ENCODE measurements at regions not wholly inside any gene's neighbourhood (a gene's known extent, or its start where the extent isn't known, plus 50 kb on each side); places are given as distances from the start of the nearest gene placed in this dataset.

GRCh38 chrX:150293311-150294013 lies 69.7 kb upstream of the MAMLD1 start:
- Histone ChIP-seq H3K4me2 (ENCODE audit: low read length) (peak overlapping the region; percentile 77), H3F3A (ENCODE audit: low read length, unreplicated experiment) (no peaks in the 10 kb centered on the region), H3K4me3 (ENCODE audit: low read length) (peak overlapping the region; percentile 37; the same call in 1 of the 2 replicates), H3K4me1 (ENCODE audit: insufficient read depth, low read length) (peaks cover 23% of the 10 kb centered on the region), H3K9me2 (replicated peaks; ENCODE audit: low read length) (no peaks in the 10 kb centered on the region), H3K79me2 (ENCODE audit: low read length) (no peaks in the 10 kb centered on the region), H2AFZ (ENCODE audit: low read length) (no peak overlapping the region), H4K20me1 (ENCODE audit: low read length) (no peaks in the 10 kb centered on the region), H3K36me3 (ENCODE audit: low read depth, low read length) (no peaks in the 10 kb centered on the region), H3K27ac (ENCODE audit: low read length) (peak overlapping the region; percentile 63), H3K9ac (ENCODE audit: low read length) (no peak overlapping the region), H3K27me3 (ENCODE audit: low read length) (no peaks in the 10 kb centered on the region), H3K9me3 (ENCODE audit: low read length) (no peaks in the 10 kb centered on the region)
- POLR2A ChIA-PET (ENCODE audit: unreplicated experiment) = no interaction called here
- no peak for TF ChIP-seq CTCF (conservative IDR thresholded peaks at IDR 0.05; ENCODE audit: low read depth, low read length)
- no peak for TF ChIP-seq EZH2 (IDR thresholded peaks at IDR 0.05; ENCODE audit: low read length, unreplicated experiment)
- TF ChIP-seq EZH2phosphoT487 (IDR thresholded peaks at IDR 0.05; ENCODE audit: borderline replicate concordance, low read length) = no peak
- intact Hi-C loops (cut with micrococcal nuclease) = loop anchor here (5.0 kb wide), 1 partner anchor 69 kb away; the partner anchor contains the start of gene MAMLD1
- ATAC-seq = peak; percentile 98
- BruUV-seq (replicated peaks) = no TSS peak
- peak; percentile 75 for DNase-seq
- CTCF ChIA-PET = no interaction called here

DNA sequence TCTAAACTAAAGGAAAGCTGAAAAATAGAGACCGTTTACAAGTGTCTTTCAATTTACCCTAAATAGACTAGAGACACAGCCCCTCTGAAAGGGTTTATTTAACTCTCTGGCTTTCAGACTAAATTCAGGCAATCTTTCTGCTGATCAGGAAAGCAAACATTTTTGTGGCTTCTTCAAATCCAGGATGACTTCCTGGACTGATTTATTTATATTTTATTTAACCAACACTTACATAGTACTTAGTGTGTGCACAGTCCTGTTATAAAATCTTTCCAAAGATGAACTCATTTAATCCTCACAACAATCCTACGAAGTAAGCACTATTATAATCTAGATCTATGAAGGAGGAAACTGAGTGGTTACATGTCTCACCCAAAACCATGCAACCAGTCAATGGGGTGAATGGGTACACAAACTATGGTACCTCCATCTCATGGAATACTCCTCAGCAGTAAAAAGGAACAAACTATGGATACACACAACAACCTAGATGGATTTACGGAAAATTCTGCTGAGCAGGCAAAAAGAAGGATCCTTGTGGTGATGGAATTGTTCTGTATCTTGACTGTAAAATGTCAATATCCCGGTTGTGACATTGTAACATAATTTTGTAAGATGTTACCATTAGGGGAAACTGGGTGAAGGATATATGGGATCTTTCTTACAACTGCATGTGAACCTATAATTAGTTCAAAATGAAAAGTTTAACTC lies 64.1 kb upstream of the MAMLD1 start:
- peaks cover 32% of the 10 kb centered on the region for H3K4me1 ChIP-seq (ENCODE audit: insufficient read depth, low read length)
- no peaks in the 10 kb centered on the region for H3K36me3 ChIP-seq (ENCODE audit: low read depth, low read length)
- H3F3A ChIP-seq (ENCODE audit: low read length, unreplicated experiment) = no peaks in the 10 kb centered on the region
- ChIA-PET POLR2A (ENCODE audit: unreplicated experiment) (no interaction called here), CTCF (no interaction called here)
- intact Hi-C loops (cut with micrococcal nuclease) = no loop called here
- peak; percentile 42 for DNase-seq
- ATAC-seq = peak; percentile 58
- H3K9ac ChIP-seq (ENCODE audit: low read length) = no peak overlapping the region
- no peaks in the 10 kb centered on the region for H3K9me3 ChIP-seq (ENCODE audit: low read length)
- H3K4me2 ChIP-seq (ENCODE audit: low read length) = no peak overlapping the region
- no peaks in the 10 kb centered on the region for H3K79me2 ChIP-seq (ENCODE audit: low read length)
- no peak overlapping the region for H3K27ac ChIP-seq (ENCODE audit: low read length)
- TF ChIP-seq EZH2 (IDR thresholded peaks at IDR 0.05; ENCODE audit: low read length, unreplicated experiment) = no peak
- no peak for TF ChIP-seq CTCF (conservative IDR thresholded peaks at IDR 0.05; ENCODE audit: low read depth, low read length)
- no peak for TF ChIP-seq EZH2phosphoT487 (IDR thresholded peaks at IDR 0.05; ENCODE audit: borderline replicate concordance, low read length)
- no TSS peak for BruUV-seq (replicated peaks)
- no peaks in the 10 kb centered on the region for H3K9me2 ChIP-seq (replicated peaks; ENCODE audit: low read length)
- H3K4me3 ChIP-seq (ENCODE audit: low read length) = no peak overlapping the region
- no peaks in the 10 kb centered on the region for H3K27me3 ChIP-seq (ENCODE audit: low read length)
- no peaks in the 10 kb centered on the region for H4K20me1 ChIP-seq (ENCODE audit: low read length)
- H2AFZ ChIP-seq (ENCODE audit: low read length) = no peak overlapping the region

DNA sequence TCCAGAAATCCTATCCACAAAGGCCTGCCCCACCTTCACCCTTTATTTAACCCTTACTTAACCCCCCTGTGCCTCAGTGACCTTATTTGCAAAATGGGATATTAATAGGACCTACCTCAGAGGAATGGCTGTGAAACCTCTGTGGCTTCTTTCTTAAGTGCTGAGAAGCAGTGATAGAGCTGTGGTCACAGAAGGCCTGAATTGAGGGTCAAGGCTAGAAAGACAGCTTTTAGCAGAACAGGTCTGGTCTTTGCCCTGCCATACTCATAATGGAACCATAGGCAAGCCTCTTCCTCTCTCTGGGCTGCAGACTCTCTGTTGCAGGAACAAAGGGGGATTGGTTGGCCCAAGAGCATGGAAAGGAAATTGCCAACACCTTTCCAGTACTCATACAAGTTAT lies 63.5 kb upstream of the MAMLD1 start:
- ATAC-seq (no peak), DNase-seq (no peak)
- ChIA-PET CTCF (no interaction called here), POLR2A (ENCODE audit: unreplicated experiment) (no interaction called here)
- BruUV-seq (replicated peaks) = no TSS peak
- Histone ChIP-seq H3F3A (ENCODE audit: low read length, unreplicated experiment) (no peaks in the 10 kb centered on the region), H3K27ac (ENCODE audit: low read length) (no peak overlapping the region), H3K79me2 (ENCODE audit: low read length) (no peaks in the 10 kb centered on the region), H3K4me2 (ENCODE audit: low read length) (no peak overlapping the region), H3K4me1 (ENCODE audit: insufficient read depth, low read length) (peaks cover 30% of the 10 kb centered on the region), H2AFZ (ENCODE audit: low read length) (no peak overlapping the region), H3K9ac (ENCODE audit: low read length) (no peak overlapping the region), H3K9me3 (ENCODE audit: low read length) (no peaks in the 10 kb centered on the region), H3K9me2 (replicated peaks; ENCODE audit: low read length) (no peaks in the 10 kb centered on the region), H3K4me3 (ENCODE audit: low read length) (no peak overlapping the region), H4K20me1 (ENCODE audit: low read length) (no peaks in the 10 kb centered on the region), H3K27me3 (ENCODE audit: low read length) (no peaks in the 10 kb centered on the region), H3K36me3 (ENCODE audit: low read depth, low read length) (no peaks in the 10 kb centered on the region)
- TF ChIP-seq CTCF (conservative IDR thresholded peaks at IDR 0.05; ENCODE audit: low read depth, low read length) = no peak
- intact Hi-C loops (cut with micrococcal nuclease) = no loop called here

All from PC-3 (cell line).